ENCODE measurements at regions not wholly inside any gene's neighbourhood (a gene's known extent, or its start where the extent isn't known, plus 50 kb on each side); places are given as distances from the start of the nearest gene placed in this dataset.

- TF ChIP-seq CTCF (IDR thresholded peaks at IDR 0.05; ENCODE audit: extremely low read depth in 1 of 2, insufficient read depth in 1 of 2, low read depth in 1 of 2, low read length in 2 of 2) = peak; percentile 99 to 100
- TF ChIP-seq GATA2 (IDR thresholded peaks at IDR 0.05; ENCODE audit: insufficient read depth, insufficient read length, low read depth, low read length) = no peak
- peak overlapping the region; percentile 54 for H2AFZ ChIP-seq (ENCODE audit: low read depth, low read length)
- no peaks in the 10 kb centered on the region for H3K27me3 ChIP-seq (ENCODE audit: control insufficient read depth in 2 of 2, insufficient read depth in 2 of 2, low read length in 2 of 2)
- H3K27ac ChIP-seq (ENCODE audit: insufficient read depth, low read depth, low read length) = no peak overlapping the region
- no peaks in the 10 kb centered on the region for H4K20me1 ChIP-seq (replicated peaks; ENCODE audit: control insufficient read depth, extremely low read depth, insufficient read depth, low read length)
- H3K9me1 ChIP-seq (replicated peaks; ENCODE audit: control insufficient read depth, extremely low read depth, insufficient read depth, low read length) = no peaks in the 10 kb centered on the region
- POLR2A ChIA-PET = no interaction called here
- peak; percentile 78 for FAIRE-seq
- dilution Hi-C loops (cut with MboI; ENCODE audit: extremely low pct_ligation_motif_present, low sequenced_read_pairs) (no loop called here), intact Hi-C loops (cut with micrococcal nuclease) (loop anchor here (1.0 to 2.0 kb wide), 4 partner anchors 61 to 1899 kb away; partner anchors contain the start of gene C10orf143)
- DNase-seq (ENCODE audit: low read depth, low spot score) = peak; percentile 72
- no peaks in the 10 kb centered on the region for H3K79me2 ChIP-seq (ENCODE audit: control insufficient read depth, insufficient read depth, low read length)
- H3K9ac ChIP-seq (replicated peaks; ENCODE audit: extremely low read depth, insufficient read depth, low read length) = no peak overlapping the region
- CTCF ChIA-PET = interaction anchor here (0.5 to 2.3 kb wide), 32 partner anchors 10 to 1968 kb away, joined by 3 to 36 read pairs (median 4); partner anchors contain the start of gene C10orf143
- peaks cover 9% of the 10 kb centered on the region for H3K4me1 ChIP-seq (ENCODE audit: control insufficient read depth, extremely low read depth, insufficient read depth, low read length)
- no peak overlapping the region for H3K4me2 ChIP-seq (ENCODE audit: insufficient read depth, low read length)
- no peaks in the 10 kb centered on the region for H3K36me3 ChIP-seq (ENCODE audit: control insufficient read depth in 2 of 2, extremely low read depth in 1 of 2, insufficient read depth in 2 of 2, low read length in 2 of 2)
- no peak overlapping the region for H3K4me3 ChIP-seq (replicated peaks in 1 of 3; ENCODE audit: insufficient read depth in 1 of 3, low read depth in 1 of 3, low read length in 3 of 3)
- BruUV-seq (replicated peaks) = no TSS peak
- no peaks in the 10 kb centered on the region for H3K9me3 ChIP-seq (replicated peaks; ENCODE audit: control insufficient read depth, insufficient read depth, low read length)
Measured at GRCh38 chr10:128211953-128212727, 85.9 kb upstream of the MKI67 start.

GRCh38 chr10:128213156-128213555, 86.9 kb upstream of the MKI67 start:
- H3K9me1 ChIP-seq (replicated peaks; ENCODE audit: control insufficient read depth, extremely low read depth, insufficient read depth, low read length) = no peaks in the 10 kb centered on the region
- FAIRE-seq (no peak), DNase-seq (ENCODE audit: low read depth, low spot score) (no peak)
- H3K4me2 ChIP-seq (ENCODE audit: insufficient read depth, low read length) = no peak overlapping the region
- no peaks in the 10 kb centered on the region for H4K20me1 ChIP-seq (replicated peaks; ENCODE audit: control insufficient read depth, extremely low read depth, insufficient read depth, low read length)
- CTCF ChIA-PET = interaction anchor here (1.1 to 2.3 kb wide), 4 partner anchors 37 to 1967 kb away, joined by 3 to 36 read pairs (median 4); no protein-coding TSS in a partner anchor
- TF ChIP-seq FOS (IDR thresholded peaks at IDR 0.05; ENCODE audit: borderline replicate concordance, insufficient read depth, low read length) (no peak), MAX (IDR thresholded peaks at IDR 0.05; ENCODE audit: insufficient read depth, insufficient read length) (no peak), JUN (IDR thresholded peaks at IDR 0.05; ENCODE audit: borderline replicate concordance, insufficient read depth, insufficient read length, low read depth) (no peak), EZH2 (IDR thresholded peaks at IDR 0.05; ENCODE audit: borderline replicate concordance, low read depth, low read length, severe bottlenecking) (no peak), POLR2A (IDR thresholded peaks at IDR 0.05; ENCODE audit: low read depth, low read length) (no peak), GATA2 (IDR thresholded peaks at IDR 0.05; ENCODE audit: insufficient read depth, insufficient read length, low read depth, low read length) (no peak), MYC (IDR thresholded peaks at IDR 0.05; ENCODE audit: low read depth, low read length) (no peak), POLR2AphosphoS5 (IDR thresholded peaks at IDR 0.05; ENCODE audit: insufficient read depth, low read depth, low read length) (no peak), CTCF (IDR thresholded peaks at IDR 0.05; ENCODE audit: extremely low read depth in 1 of 2, insufficient read depth in 1 of 2, low read depth in 1 of 2, low read length in 2 of 2) (no peak)
- no peak overlapping the region for H2AFZ ChIP-seq (ENCODE audit: low read depth, low read length)
- no TSS peak for BruUV-seq (replicated peaks)
- no peak overlapping the region for H3K27ac ChIP-seq (ENCODE audit: insufficient read depth, low read depth, low read length)
- no peaks in the 10 kb centered on the region for H3K27me3 ChIP-seq (ENCODE audit: control insufficient read depth in 2 of 2, insufficient read depth in 2 of 2, low read length in 2 of 2)
- no peak overlapping the region for H3K9ac ChIP-seq (replicated peaks; ENCODE audit: extremely low read depth, insufficient read depth, low read length)
- POLR2A ChIA-PET = no interaction called here
- H3K79me2 ChIP-seq (ENCODE audit: control insufficient read depth, insufficient read depth, low read length) = no peaks in the 10 kb centered on the region
- peaks cover 8% of the 10 kb centered on the region for H3K4me1 ChIP-seq (ENCODE audit: control insufficient read depth, extremely low read depth, insufficient read depth, low read length)
- H3K9me3 ChIP-seq (replicated peaks; ENCODE audit: control insufficient read depth, insufficient read depth, low read length) = no peaks in the 10 kb centered on the region
- dilution Hi-C loops (cut with MboI; ENCODE audit: extremely low pct_ligation_motif_present, low sequenced_read_pairs) = no loop called here
- H3K4me3 ChIP-seq (replicated peaks in 1 of 3; ENCODE audit: insufficient read depth in 1 of 3, low read depth in 1 of 3, low read length in 3 of 3) = no peak overlapping the region
- intact Hi-C loops (cut with micrococcal nuclease) = loop anchor here (2.0 kb wide), 2 partner anchors 62 to 1898 kb away; partner anchors contain the start of gene C10orf143
- H3K36me3 ChIP-seq (ENCODE audit: control insufficient read depth in 2 of 2, extremely low read depth in 1 of 2, insufficient read depth in 2 of 2, low read length in 2 of 2) = no peaks in the 10 kb centered on the region
